H1 (cell line): ENCODE measurements at regions not wholly inside any gene's neighbourhood (a gene's known extent, or its start where the extent isn't known, plus 50 kb on each side); places are given as distances from the start of the nearest gene placed in this dataset.

Experiments used
- CTCF ChIA-PET: fragments of 300-600 bp; sonication (Branson Sonifier 250); formaldehyde crosslinking; loops from one replicate; lab custom pipeline; 2021; ENCODE audit not compliant: partially characterized antibody; lab: Charles Lee
- POLR2A ChIA-PET: fragments of 300-600 bp; sonication (Branson Sonifier 250); formaldehyde crosslinking; loops from one replicate; lab custom pipeline; 2021; ENCODE audit warnings: inconsistent platforms; ENCODE audit not compliant: partially characterized antibody; lab: Charles Lee
- DNase-seq, 2 experiments: peaks; one replicate each; pipeline versions ENCODE4 v3.0.0 to v3.0.0-alpha.2; 2010 to 2022; ENCODE audit warnings: low spot score in 2 of 2, low read depth in 1 of 2, mixed read lengths in 1 of 2
- FAIRE-seq: peaks from 2 replicates; lab custom pipeline; 2011; peaks lifted over from hg19 to GRCh38; lab: Jason Lieb, UNC
- H2AFZ ChIP-seq: 2 replicates; pipeline ENCODE4 v1.8.1; 2012; ENCODE audit warnings: low read length, inconsistent platforms
- H2AK5ac ChIP-seq: 2 replicates; pipeline ENCODE4 v1.6.1; 2013; ENCODE audit warnings: low read depth, low read length
- H2BK120ac ChIP-seq: replicated peaks from 2 replicates; pipeline ENCODE3; 2013; ENCODE audit warnings: low read depth, low read length, inconsistent platforms
- H2BK12ac ChIP-seq: 2 replicates; pipeline ENCODE4 v1.6.1; 2013; ENCODE audit warnings: low read depth, low read length
- H2BK15ac ChIP-seq: 2 replicates; pipeline ENCODE4 v1.6.1; 2013; ENCODE audit warnings: low read length
- H2BK20ac ChIP-seq: 2 replicates; pipeline ENCODE4 v1.6.1; 2013; ENCODE audit warnings: low read length
- H2BK5ac ChIP-seq: 2 replicates; pipeline ENCODE4 v1.6.1; 2013; ENCODE audit warnings: low read depth, low read length
- H3K14ac ChIP-seq: 2 replicates; pipeline ENCODE4 v1.6.1; 2013; ENCODE audit warnings: inconsistent platforms; ENCODE audit not compliant: insufficient read length
- H3K18ac ChIP-seq: 2 replicates; pipeline ENCODE4 v1.6.1; 2013; ENCODE audit warnings: low read length; ENCODE audit errors: extremely low read depth
- H3K23ac ChIP-seq: 2 replicates; pipeline ENCODE4 v1.6.1; 2013; ENCODE audit warnings: inconsistent platforms; ENCODE audit not compliant: insufficient read length
- H3K23me2 ChIP-seq: 2 replicates; pipeline ENCODE4 v1.6.1; 2013; ENCODE audit warnings: low read depth, low read length
- H3K27ac ChIP-seq: 2 replicates; pipeline ENCODE4 v1.6.1; 2011; ENCODE audit warnings: low read depth, low read length, inconsistent platforms
- H3K27me3 ChIP-seq, 4 experiments: replicated peaks in 1 of 4; 1 replicate in 1 of 4; 2 replicates in 3 of 4; pipeline versions ENCODE4 v1.6.1 to v1.8.1; 2011 to 2013; ENCODE audit warnings: low read length in 3 of 4, mild to moderate bottlenecking in 3 of 4, inconsistent platforms in 2 of 4, mixed read lengths in 2 of 4, moderate library complexity in 1 of 4; ENCODE audit not compliant: control insufficient read depth in 3 of 4, insufficient read depth in 3 of 4; ENCODE audit errors: extremely low read depth in 1 of 4
- H3K36me3 ChIP-seq, 4 experiments: 2 replicates each; pipeline versions ENCODE4 v1.6.1 to v1.8.1; 2011 to 2013; ENCODE audit warnings: mild to moderate bottlenecking in 4 of 4, low read length in 3 of 4, moderate library complexity in 2 of 4, control low read depth in 1 of 4, inconsistent platforms in 1 of 4; ENCODE audit not compliant: insufficient read depth in 4 of 4, control insufficient read depth in 2 of 4
- H3K4ac ChIP-seq: replicated peaks from 2 replicates; pipeline ENCODE3; 2013; ENCODE audit warnings: low read length, low read depth, mixed read lengths, inconsistent platforms; ENCODE audit not compliant: insufficient read length
- H3K4me1 ChIP-seq, 4 experiments: replicated peaks in 1 of 4; 1 replicate in 1 of 4; 2 replicates in 3 of 4; pipeline versions ENCODE4 v1.6.1 to v1.8.1; 2011 to 2013; ENCODE audit warnings: low read length in 3 of 4, inconsistent platforms in 2 of 4, mixed read lengths in 1 of 4; ENCODE audit not compliant: insufficient read depth in 4 of 4, control insufficient read depth in 3 of 4
- H3K4me2 ChIP-seq, 2 experiments: 2 replicates each; pipeline versions ENCODE4 v1.6.1 to v1.8.1; 2011 to 2013; ENCODE audit warnings: low read depth in 2 of 2, low read length in 2 of 2, control low read depth in 1 of 2, inconsistent platforms in 1 of 2, mild to moderate bottlenecking in 1 of 2; ENCODE audit not compliant: insufficient read depth in 1 of 2
- H3K4me3 ChIP-seq, 4 experiments: fragments of 200-600, 300-600 bp in 1 of 4; sonication (generic), shearing (Covaris generic), sonication (Bioruptor Twin) in 1 of 4; 2 replicates each; pipeline versions ENCODE4 v1.5.1 to v1.8.1; 2011 to 2016; ENCODE audit warnings: low read length in 4 of 4, low read depth in 3 of 4, control low read depth in 2 of 4, inconsistent platforms in 2 of 4, mild to moderate bottlenecking in 2 of 4, mixed read lengths in 1 of 4, moderate library complexity in 1 of 4; ENCODE audit not compliant: insufficient read depth in 2 of 4; ENCODE audit errors: extremely low read depth in 1 of 4
- H3K56ac ChIP-seq: replicated peaks from 2 replicates; pipeline ENCODE3; 2013; ENCODE audit warnings: low read depth, mild to moderate bottlenecking, mixed read lengths, low read length, inconsistent platforms; ENCODE audit not compliant: insufficient read length
- H3K79me1 ChIP-seq: 2 replicates; pipeline ENCODE4 v1.6.1; 2013; ENCODE audit warnings: low read depth, low read length, control low read depth
- H3K79me2 ChIP-seq, 2 experiments: 2 replicates each; pipeline versions ENCODE4 v1.6.1 to v1.8.1; 2012 to 2013; ENCODE audit warnings: low read length in 2 of 2, mild to moderate bottlenecking in 2 of 2, inconsistent platforms in 1 of 2; ENCODE audit not compliant: insufficient read depth in 2 of 2, control insufficient read depth in 1 of 2
- H3K9ac ChIP-seq, 4 experiments: replicated peaks in 1 of 4; 1 replicate in 1 of 4; 2 replicates in 3 of 4; pipeline versions ENCODE4 v1.6.1 to v1.8.1; 2011 to 2013; ENCODE audit warnings: low read depth in 3 of 4, low read length in 3 of 4, control low read depth in 2 of 4, mild to moderate bottlenecking in 2 of 4, moderate library complexity in 2 of 4, inconsistent platforms in 1 of 4; ENCODE audit errors: extremely low read depth in 1 of 4
- H3K9me3 ChIP-seq, 2 experiments: 2 replicates each; pipeline versions ENCODE4 v1.6.1 to v1.8.1; 2012 to 2013; ENCODE audit warnings: mild to moderate bottlenecking in 2 of 2, moderate library complexity in 2 of 2, control low read depth in 1 of 2, inconsistent platforms in 1 of 2, low read depth in 1 of 2, low read length in 1 of 2, mixed read lengths in 1 of 2; ENCODE audit not compliant: insufficient read depth in 2 of 2
- H4K20me1 ChIP-seq, 2 experiments: replicated peaks in 1 of 2; 2 replicates each; pipeline versions ENCODE3 to v1.8.1; 2011 to 2013; ENCODE audit warnings: inconsistent platforms in 2 of 2, low read length in 2 of 2, mild to moderate bottlenecking in 1 of 2; ENCODE audit not compliant: insufficient read depth in 2 of 2, control insufficient read depth in 1 of 2
- H4K5ac ChIP-seq: 2 replicates; pipeline ENCODE4 v1.6.1; 2013; ENCODE audit warnings: low read length, low read depth, mixed read lengths, inconsistent platforms; ENCODE audit not compliant: insufficient read length
- H4K8ac ChIP-seq: 2 replicates; pipeline ENCODE4 v1.8.0; 2013; ENCODE audit warnings: mild to moderate bottlenecking, moderate library complexity, low read length, inconsistent platforms; ENCODE audit not compliant: insufficient read depth; ENCODE audit errors: extremely low read depth
- H4K91ac ChIP-seq: replicated peaks from 2 replicates; pipeline ENCODE3; 2013; ENCODE audit warnings: low read length, mixed read lengths, inconsistent platforms; ENCODE audit not compliant: insufficient read length
- TAF7 ChIP-seq: optimal IDR thresholded peaks from 2 replicates; pipeline ENCODE3; 2011; ENCODE audit warnings: low read depth, mild to moderate bottlenecking, inconsistent platforms, low read length, moderate library complexity, borderline replicate concordance
- WGBS, 2 experiments: shearing (Covaris generic) in 1 of 2; methylation state at CpG; one replicate each; pipeline versions ENCODE4 v1.1.6 to v1.1.7; 2013 to 2015; ENCODE audit warnings: low lambda C conversion rate in 2 of 2, mixed read lengths in 2 of 2, inconsistent platforms in 1 of 2, low coverage in 1 of 2, missing lambda C conversion rate in 1 of 2; ENCODE audit not compliant: insufficient replicate concordance in 2 of 2, insufficient coverage in 1 of 2, insufficient read length in 1 of 2; ENCODE audit errors: extremely low coverage in 1 of 2, missing lambda C conversion rate in 1 of 2; 5-methylcytosine and 5-hydroxymethylcytosine counted together

GRCh38 chr16:29321000-29321393, 85.5 kb downstream of the NPIPB11 start:
- H3K9ac ChIP-seq, result no peak overlapping the region
- peak overlapping the region; percentile 51; the same call in 1 of the 2 replicates for H4K8ac ChIP-seq
- H2AFZ ChIP-seq, result no peak overlapping the region
- H3K9me3 ChIP-seq, result no peaks in the 10 kb centered on the region
- no peak overlapping the region for H3K27ac ChIP-seq
- DNase-seq (peak in 1 of 2 experiments; percentile 42), FAIRE-seq (no peak)
- peak overlapping the region; percentile 29; the same call in 1 of the 2 replicates for H2BK15ac ChIP-seq
- H2BK12ac ChIP-seq, result no peak overlapping the region; the same call in 1 of the 2 replicates
- no peak overlapping the region for H3K4ac ChIP-seq
- no peak overlapping the region for H4K5ac ChIP-seq
- H3K4me2 ChIP-seq, result no peak overlapping the region
- POLR2A ChIA-PET, result no interaction called here
- H3K23me2 ChIP-seq, result no peaks in the 10 kb centered on the region
- WGBS, 2 experiments, result 96% methylated on average over 14 of the region's 18 CpGs; no CpG with 5 or more reads in 1 of the 2 experiments
- no peak overlapping the region for H3K56ac ChIP-seq
- no peaks in the 10 kb centered on the region for H3K79me1 ChIP-seq
- no peak overlapping the region for H3K23ac ChIP-seq
- no peak overlapping the region for H3K14ac ChIP-seq
- H4K91ac ChIP-seq, result no peak overlapping the region
- no peak overlapping the region for H2BK20ac ChIP-seq
- no peak overlapping the region for H2BK120ac ChIP-seq
- no peak overlapping the region for H2AK5ac ChIP-seq
- peaks cover 0 to 4% (median 1%) of the 10 kb centered on the region in 4 experiments; a peak in 3 of 7 replicates for H3K4me1 ChIP-seq
- no peaks in the 10 kb centered on the region for H3K79me2 ChIP-seq
- H3K4me3 ChIP-seq, result no peak overlapping the region
- H3K27me3 ChIP-seq, result no peaks in the 10 kb centered on the region
- no peaks in the 10 kb centered on the region for H3K36me3 ChIP-seq
- CTCF ChIA-PET, result interaction anchor here (0.9 to 1.3 kb wide), 2 partner anchors 10 to 13 kb away, joined by 4 read pairs; no protein-coding TSS in a partner anchor
- H4K20me1 ChIP-seq, result no peaks in the 10 kb centered on the region
- H2BK5ac ChIP-seq, result no peak overlapping the region
- H3K18ac ChIP-seq, result no peak overlapping the region
- TF ChIP-seq TAF7, result no peak
